SK-N-SH treated with all-trans-retinoic acid at 6 μM for 48 hours (cell line): ENCODE measurements at regions not wholly inside any gene's neighbourhood (a gene's known extent, or its start where the extent isn't known, plus 50 kb on each side); places are given as distances from the start of the nearest gene placed in this dataset.

Experiments
- ATAC-seq: fragments of 200-7000 bp; cut with Tn5 transposase; 3 replicates; pipeline ENCODE4 v1.9.1; 2020; ENCODE audit warnings: mild to moderate bottlenecking, moderate library complexity
- ARNTL ChIP-seq: fragments of 450-650 bp; formaldehyde crosslinking; IDR thresholded peaks from 2 replicates; pipeline ENCODE4 v1.5.0; 2020; ENCODE audit warnings: low read depth, mild to moderate bottlenecking, moderate library complexity, borderline replicate concordance
- BACH2 ChIP-seq: fragments of 250-450 bp; sonication (Bioruptor Pico); IDR thresholded peaks from 2 replicates; pipeline ENCODE4 v1.9.0; 2021; ENCODE audit warnings: mild to moderate bottlenecking, borderline replicate concordance
- CSDC2 ChIP-seq: fragments of 250-450 bp; sonication (Bioruptor Pico); IDR thresholded peaks from 2 replicates; pipeline ENCODE4 v1.5.0; 2020; ENCODE audit warnings: mild to moderate bottlenecking, moderate library complexity
- ESRRG ChIP-seq: fragments of 250-450 bp; sonication (Bioruptor Pico); IDR thresholded peaks from 2 replicates; pipeline ENCODE4 v1.6.1; 2021; ENCODE audit warnings: mild to moderate bottlenecking
- GLIS3 ChIP-seq: fragments of 250-450 bp; sonication (Bioruptor Pico); IDR thresholded peaks from 2 replicates; pipeline ENCODE4 v1.5.0; 2020; ENCODE audit warnings: mild to moderate bottlenecking, moderate library complexity
- ISL1 ChIP-seq: fragments of 250-450 bp; sonication (Bioruptor Pico); IDR thresholded peaks from 2 replicates; pipeline ENCODE4 v2.1.2; 2022; ENCODE audit warnings: mild to moderate bottlenecking, moderate library complexity
- OSR1 ChIP-seq: fragments of 250-450 bp; sonication (Bioruptor Pico); IDR thresholded peaks from 2 replicates; pipeline ENCODE4 v1.8.0; 2022; ENCODE audit warnings: moderate library complexity, mild to moderate bottlenecking, inconsistent platforms
- PPARA ChIP-seq: fragments of 250-450 bp; sonication (Bioruptor Pico); IDR thresholded peaks from 2 replicates; pipeline ENCODE4 v1.5.0; 2020; ENCODE audit warnings: mild to moderate bottlenecking, borderline replicate concordance
- RARB ChIP-seq: fragments of 250-450 bp; sonication (Bioruptor Pico); IDR thresholded peaks from 2 replicates; pipeline ENCODE4 v1.8.0; 2021; ENCODE audit warnings: mild to moderate bottlenecking, moderate library complexity
- SNAI2 ChIP-seq: fragments of 250-450 bp; sonication (Bioruptor Pico); IDR thresholded peaks from 2 replicates; pipeline ENCODE4 v1.5.0; 2020; ENCODE audit warnings: mild to moderate bottlenecking, moderate library complexity
- TCF4 ChIP-seq: fragments of 250-450 bp; sonication (Bioruptor Pico); IDR thresholded peaks from 2 replicates; pipeline ENCODE4 v1.8.0; 2021; ENCODE audit warnings: mild to moderate bottlenecking, moderate library complexity, borderline replicate concordance
- TOX ChIP-seq: fragments of 250-450 bp; sonication (Bioruptor Pico); IDR thresholded peaks from 2 replicates; pipeline ENCODE4 v1.8.0; 2021; ENCODE audit warnings: mild to moderate bottlenecking, moderate library complexity, borderline replicate concordance
- ZC3H10 ChIP-seq: fragments of 250-450 bp; sonication (Bioruptor Pico); IDR thresholded peaks from 2 replicates; pipeline ENCODE4 v1.5.1; 2021; ENCODE audit warnings: mild to moderate bottlenecking, moderate library complexity
- ZFP3 ChIP-seq: fragments of 250-450 bp; sonication (Bioruptor Pico); IDR thresholded peaks from 2 replicates; pipeline ENCODE4 v1.5.0; 2020; ENCODE audit warnings: mild to moderate bottlenecking, moderate library complexity
- ZFP30 ChIP-seq: fragments of 450-650 bp; formaldehyde crosslinking; IDR thresholded peaks from 2 replicates; pipeline ENCODE4 v1.5.0; 2022; ENCODE audit warnings: mild to moderate bottlenecking, moderate library complexity
- ZNF565 ChIP-seq: fragments of 450-650 bp; formaldehyde crosslinking; conservative IDR thresholded peaks from 2 replicates; pipeline ENCODE4 v1.5.0; 2020; ENCODE audit warnings: low read depth, mild to moderate bottlenecking, moderate library complexity
- ZNF70 ChIP-seq: fragments of 450-650 bp; formaldehyde crosslinking; IDR thresholded peaks from 2 replicates; pipeline ENCODE4 v1.5.0; 2020; ENCODE audit warnings: mild to moderate bottlenecking, moderate library complexity
- ZNF8 ChIP-seq: fragments of 450-650 bp; formaldehyde crosslinking; IDR thresholded peaks from 2 replicates; pipeline ENCODE4 v1.5.0; 2020; ENCODE audit warnings: mild to moderate bottlenecking, moderate library complexity
- TF ChIP-seq, protein P1 (sequence below): fragments of 250-450 bp; sonication (Bioruptor Pico); IDR thresholded peaks from 2 replicates; pipeline ENCODE4 v1.8.0; 2021; ENCODE audit warnings: low read depth, mild to moderate bottlenecking, moderate library complexity, borderline replicate concordance
- TF ChIP-seq, protein P2 (sequence below): fragments of 250-450 bp; sonication (Bioruptor Pico); IDR thresholded peaks from 2 replicates; pipeline ENCODE4 v1.8.0; 2020; ENCODE audit warnings: mild to moderate bottlenecking, moderate library complexity, borderline replicate concordance
- TF ChIP-seq, protein P3 (sequence below): fragments of 250-450 bp; sonication (Bioruptor Pico); IDR thresholded peaks from 2 replicates; pipeline ENCODE4 v1.5.1; 2021; ENCODE audit warnings: mild to moderate bottlenecking, moderate library complexity
- TF ChIP-seq, protein P4 (sequence below): fragments of 250-450 bp; sonication (Bioruptor Pico); IDR thresholded peaks from 2 replicates; pipeline ENCODE4 v1.5.0; 2020; ENCODE audit warnings: mild to moderate bottlenecking, moderate library complexity

GRCh38 chr4:137674066-137674465 is 141.8 kb upstream of the PCDH18 start:
- no peak for TF ChIP-seq ZNF70 (CRISPR knock-in tag)
- no peak for TF ChIP-seq RARB (CRISPR knock-in tag)
- no peak for TF ChIP-seq ARNTL
- no peak for TF ChIP-seq ISL1 (CRISPR knock-in tag)
- TF ChIP-seq ZFP30, result no peak
- no peak for TF ChIP-seq GLIS3 (CRISPR knock-in tag)
- TF ChIP-seq, protein P1, sequence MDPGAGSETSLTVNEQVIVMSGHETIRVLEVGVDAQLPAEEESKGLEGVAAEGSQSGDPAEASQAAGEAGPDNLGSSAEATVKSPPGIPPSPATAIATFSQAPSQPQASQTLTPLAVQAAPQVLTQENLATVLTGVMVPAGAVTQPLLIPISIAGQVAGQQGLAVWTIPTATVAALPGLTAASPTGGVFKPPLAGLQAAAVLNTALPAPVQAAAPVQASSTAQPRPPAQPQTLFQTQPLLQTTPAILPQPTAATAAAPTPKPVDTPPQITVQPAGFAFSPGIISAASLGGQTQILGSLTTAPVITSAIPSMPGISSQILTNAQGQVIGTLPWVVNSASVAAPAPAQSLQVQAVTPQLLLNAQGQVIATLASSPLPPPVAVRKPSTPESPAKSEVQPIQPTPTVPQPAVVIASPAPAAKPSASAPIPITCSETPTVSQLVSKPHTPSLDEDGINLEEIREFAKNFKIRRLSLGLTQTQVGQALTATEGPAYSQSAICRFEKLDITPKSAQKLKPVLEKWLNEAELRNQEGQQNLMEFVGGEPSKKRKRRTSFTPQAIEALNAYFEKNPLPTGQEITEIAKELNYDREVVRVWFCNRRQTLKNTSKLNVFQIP (CRISPR knock-in tag), result no peak
- no peak for TF ChIP-seq ESRRG
- no peak for TF ChIP-seq TOX (CRISPR knock-in tag)
- TF ChIP-seq PPARA, result no peak
- no peak for TF ChIP-seq ZFP3 (CRISPR knock-in tag)
- ATAC-seq, result peak; percentile 66

GRCh38 chr4:137668885-137669545 is 136.7 kb upstream of the PCDH18 start:
- no peak for ATAC-seq
- no peak for TF ChIP-seq PPARA

DNA sequence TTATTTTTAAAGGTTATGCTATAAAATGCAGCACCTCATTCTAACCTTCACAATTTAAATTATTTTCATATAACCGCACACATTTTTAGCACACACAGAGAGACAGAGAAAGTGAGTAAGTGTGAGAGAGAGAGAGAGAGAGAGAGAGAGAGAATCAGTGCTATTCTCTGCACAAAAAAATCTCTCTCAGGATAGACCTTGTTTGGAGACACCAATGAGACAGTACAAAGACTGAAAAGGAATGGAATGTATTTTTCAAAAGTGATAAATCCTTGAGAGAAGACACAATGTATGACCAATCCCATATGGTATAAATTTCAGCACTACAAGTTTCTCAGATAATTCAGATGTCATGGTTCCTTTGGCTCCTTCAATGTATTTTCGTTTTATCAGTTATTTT is 132.1 kb upstream of the PCDH18 start:
- TF ChIP-seq BACH2 (CRISPR knock-in tag) (no peak), ARNTL (no peak), ZFP30 (no peak), TCF4 (CRISPR knock-in tag) (no peak), ESRRG (no peak), TOX (CRISPR knock-in tag) (no peak), OSR1 (no peak), ZC3H10 (CRISPR knock-in tag) (no peak), GLIS3 (CRISPR knock-in tag) (no peak), ZNF8 (CRISPR knock-in tag) (no peak), ISL1 (CRISPR knock-in tag) (no peak), SNAI2 (CRISPR knock-in tag) (no peak)
- TF ChIP-seq, protein P2, sequence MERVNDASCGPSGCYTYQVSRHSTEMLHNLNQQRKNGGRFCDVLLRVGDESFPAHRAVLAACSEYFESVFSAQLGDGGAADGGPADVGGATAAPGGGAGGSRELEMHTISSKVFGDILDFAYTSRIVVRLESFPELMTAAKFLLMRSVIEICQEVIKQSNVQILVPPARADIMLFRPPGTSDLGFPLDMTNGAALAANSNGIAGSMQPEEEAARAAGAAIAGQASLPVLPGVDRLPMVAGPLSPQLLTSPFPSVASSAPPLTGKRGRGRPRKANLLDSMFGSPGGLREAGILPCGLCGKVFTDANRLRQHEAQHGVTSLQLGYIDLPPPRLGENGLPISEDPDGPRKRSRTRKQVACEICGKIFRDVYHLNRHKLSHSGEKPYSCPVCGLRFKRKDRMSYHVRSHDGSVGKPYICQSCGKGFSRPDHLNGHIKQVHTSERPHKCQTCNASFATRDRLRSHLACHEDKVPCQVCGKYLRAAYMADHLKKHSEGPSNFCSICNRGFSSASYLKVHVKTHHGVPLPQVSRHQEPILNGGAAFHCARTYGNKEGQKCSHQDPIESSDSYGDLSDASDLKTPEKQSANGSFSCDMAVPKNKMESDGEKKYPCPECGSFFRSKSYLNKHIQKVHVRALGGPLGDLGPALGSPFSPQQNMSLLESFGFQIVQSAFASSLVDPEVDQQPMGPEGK (CRISPR knock-in tag), result no peak
- TF ChIP-seq, all 23 proteins: peak for 0
- ATAC-seq, result peak; percentile 82

GRCh38 chr4:137664046-137664387 is 131.7 kb upstream of the PCDH18 start:
- no peak for TF ChIP-seq PPARA
- no peak for TF ChIP-seq ZNF8 (CRISPR knock-in tag)
- TF ChIP-seq ARNTL, result no peak
- TF ChIP-seq OSR1, result no peak
- no peak for TF ChIP-seq ESRRG
- TF ChIP-seq RARB (CRISPR knock-in tag), result no peak
- TF ChIP-seq ZFP3 (CRISPR knock-in tag), result no peak
- TF ChIP-seq, protein P3, sequence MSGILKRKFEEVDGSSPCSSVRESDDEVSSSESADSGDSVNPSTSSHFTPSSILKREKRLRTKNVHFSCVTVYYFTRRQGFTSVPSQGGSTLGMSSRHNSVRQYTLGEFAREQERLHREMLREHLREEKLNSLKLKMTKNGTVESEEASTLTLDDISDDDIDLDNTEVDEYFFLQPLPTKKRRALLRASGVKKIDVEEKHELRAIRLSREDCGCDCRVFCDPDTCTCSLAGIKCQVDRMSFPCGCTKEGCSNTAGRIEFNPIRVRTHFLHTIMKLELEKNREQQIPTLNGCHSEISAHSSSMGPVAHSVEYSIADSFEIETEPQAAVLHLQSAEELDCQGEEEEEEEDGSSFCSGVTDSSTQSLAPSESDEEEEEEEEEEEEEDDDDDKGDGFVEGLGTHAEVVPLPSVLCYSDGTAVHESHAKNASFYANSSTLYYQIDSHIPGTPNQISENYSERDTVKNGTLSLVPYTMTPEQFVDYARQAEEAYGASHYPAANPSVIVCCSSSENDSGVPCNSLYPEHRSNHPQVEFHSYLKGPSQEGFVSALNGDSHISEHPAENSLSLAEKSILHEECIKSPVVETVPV (CRISPR knock-in tag), result no peak
- TF ChIP-seq GLIS3 (CRISPR knock-in tag), result no peak
- TF ChIP-seq CSDC2 (CRISPR knock-in tag), result no peak
- TF ChIP-seq ISL1 (CRISPR knock-in tag), result no peak
- TF ChIP-seq TCF4 (CRISPR knock-in tag), result no peak
- TF ChIP-seq, protein P4, sequence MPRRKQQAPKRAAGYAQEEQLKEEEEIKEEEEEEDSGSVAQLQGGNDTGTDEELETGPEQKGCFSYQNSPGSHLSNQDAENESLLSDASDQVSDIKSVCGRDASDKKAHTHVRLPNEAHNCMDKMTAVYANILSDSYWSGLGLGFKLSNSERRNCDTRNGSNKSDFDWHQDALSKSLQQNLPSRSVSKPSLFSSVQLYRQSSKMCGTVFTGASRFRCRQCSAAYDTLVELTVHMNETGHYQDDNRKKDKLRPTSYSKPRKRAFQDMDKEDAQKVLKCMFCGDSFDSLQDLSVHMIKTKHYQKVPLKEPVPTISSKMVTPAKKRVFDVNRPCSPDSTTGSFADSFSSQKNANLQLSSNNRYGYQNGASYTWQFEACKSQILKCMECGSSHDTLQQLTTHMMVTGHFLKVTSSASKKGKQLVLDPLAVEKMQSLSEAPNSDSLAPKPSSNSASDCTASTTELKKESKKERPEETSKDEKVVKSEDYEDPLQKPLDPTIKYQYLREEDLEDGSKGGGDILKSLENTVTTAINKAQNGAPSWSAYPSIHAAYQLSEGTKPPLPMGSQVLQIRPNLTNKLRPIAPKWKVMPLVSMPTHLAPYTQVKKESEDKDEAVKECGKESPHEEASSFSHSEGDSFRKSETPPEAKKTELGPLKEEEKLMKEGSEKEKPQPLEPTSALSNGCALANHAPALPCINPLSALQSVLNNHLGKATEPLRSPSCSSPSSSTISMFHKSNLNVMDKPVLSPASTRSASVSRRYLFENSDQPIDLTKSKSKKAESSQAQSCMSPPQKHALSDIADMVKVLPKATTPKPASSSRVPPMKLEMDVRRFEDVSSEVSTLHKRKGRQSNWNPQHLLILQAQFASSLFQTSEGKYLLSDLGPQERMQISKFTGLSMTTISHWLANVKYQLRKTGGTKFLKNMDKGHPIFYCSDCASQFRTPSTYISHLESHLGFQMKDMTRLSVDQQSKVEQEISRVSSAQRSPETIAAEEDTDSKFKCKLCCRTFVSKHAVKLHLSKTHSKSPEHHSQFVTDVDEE (CRISPR knock-in tag), result no peak
- TF ChIP-seq ZNF565 (CRISPR knock-in tag), result no peak
- ATAC-seq, result peak; percentile 88
